Cardiac muscle cell (in vitro differentiated cells and primary cell): ENCODE measurements at regions not wholly inside any gene's neighbourhood (a gene's known extent, or its start where the extent isn't known, plus 50 kb on each side); places are given as distances from the start of the nearest gene placed in this dataset.

ENCODE experiments used
- DNase-seq, 2 donors: peaks; one replicate each; pipeline versions ENCODE4 v3.0.0 to v3.0.0-alpha.2; 2010 to 2017; ENCODE audit warnings: low read depth in 1 of 2, low spot score in 1 of 2
- H3K27ac ChIP-seq: fragments of 200-600 bp; sonication (generic); 2 replicates; pipeline ENCODE4 v1.5.1; 2016
- H3K27me3 ChIP-seq: fragments of 200-600 bp; sonication (generic); 2 replicates; pipeline ENCODE4 v1.6.0; 2016; ENCODE audit warnings: control low read depth
- H3K36me3 ChIP-seq: fragments of 200-600 bp; sonication (generic); 2 replicates; pipeline ENCODE4 v1.5.1; 2016; ENCODE audit warnings: control low read depth
- H3K4me1 ChIP-seq: fragments of 200-600 bp; sonication (generic); 2 replicates; pipeline ENCODE4 v1.8.1; 2017; ENCODE audit warnings: low read depth, mild to moderate bottlenecking, mixed run types
- H3K4me3 ChIP-seq: fragments of 200-600 bp; sonication (generic); 2 replicates; pipeline ENCODE4 v1.5.1; 2016; ENCODE audit warnings: mild to moderate bottlenecking
- H3K9me3 ChIP-seq: fragments of 200-600 bp; sonication (generic); 2 replicates; pipeline ENCODE4 v1.5.1; 2017; ENCODE audit warnings: low read depth, mild to moderate bottlenecking, control low read depth
- TF ChIP-seq, protein P1 (sequence below): IDR thresholded peaks from 2 replicates; pipeline ENCODE4 v1.5.1; 2012; ENCODE audit warnings: low read depth, mild to moderate bottlenecking, low read length

DNA sequence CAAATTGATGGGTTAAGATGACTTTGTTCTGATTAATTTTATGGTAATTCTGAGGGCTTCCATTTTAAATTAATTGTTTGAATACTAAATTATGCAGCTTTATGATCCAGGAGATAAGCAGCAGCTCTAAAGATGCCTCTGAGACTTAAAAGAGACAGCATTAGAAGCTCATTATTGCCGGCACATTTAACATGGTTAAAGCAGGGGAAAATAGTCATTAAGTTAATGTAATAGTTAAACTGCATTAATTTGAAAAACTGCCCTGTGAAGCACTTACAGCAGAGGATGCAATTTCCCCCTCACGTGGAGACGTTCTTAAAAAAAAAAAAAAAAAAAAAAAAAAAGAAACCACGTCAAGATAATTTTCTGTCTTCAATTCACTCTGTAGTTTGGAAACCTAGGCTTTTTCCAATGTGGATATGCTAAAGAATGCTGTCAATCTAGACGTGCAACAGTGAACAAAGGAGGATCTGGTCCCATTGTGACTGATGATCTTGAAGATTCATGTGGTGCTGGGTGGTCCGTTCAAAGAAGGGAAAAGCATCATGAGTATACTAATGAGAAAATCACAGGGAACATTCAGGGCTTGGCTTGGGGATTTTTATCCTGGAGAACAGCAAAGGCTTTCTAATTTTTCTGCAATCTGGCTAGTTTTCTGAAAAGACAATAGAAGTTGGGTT is 440.6 kb upstream of the HS3ST1 start:
- Histone ChIP-seq H3K9me3 (no peaks in the 10 kb centered on the region), H3K4me3 (no peak overlapping the region), H3K36me3 (no peaks in the 10 kb centered on the region), H3K27me3 (no peaks in the 10 kb centered on the region), H3K4me1 (peaks cover 22% of the 10 kb centered on the region), H3K27ac (no peak overlapping the region)
- DNase-seq, result no peak
- TF ChIP-seq, protein P1, sequence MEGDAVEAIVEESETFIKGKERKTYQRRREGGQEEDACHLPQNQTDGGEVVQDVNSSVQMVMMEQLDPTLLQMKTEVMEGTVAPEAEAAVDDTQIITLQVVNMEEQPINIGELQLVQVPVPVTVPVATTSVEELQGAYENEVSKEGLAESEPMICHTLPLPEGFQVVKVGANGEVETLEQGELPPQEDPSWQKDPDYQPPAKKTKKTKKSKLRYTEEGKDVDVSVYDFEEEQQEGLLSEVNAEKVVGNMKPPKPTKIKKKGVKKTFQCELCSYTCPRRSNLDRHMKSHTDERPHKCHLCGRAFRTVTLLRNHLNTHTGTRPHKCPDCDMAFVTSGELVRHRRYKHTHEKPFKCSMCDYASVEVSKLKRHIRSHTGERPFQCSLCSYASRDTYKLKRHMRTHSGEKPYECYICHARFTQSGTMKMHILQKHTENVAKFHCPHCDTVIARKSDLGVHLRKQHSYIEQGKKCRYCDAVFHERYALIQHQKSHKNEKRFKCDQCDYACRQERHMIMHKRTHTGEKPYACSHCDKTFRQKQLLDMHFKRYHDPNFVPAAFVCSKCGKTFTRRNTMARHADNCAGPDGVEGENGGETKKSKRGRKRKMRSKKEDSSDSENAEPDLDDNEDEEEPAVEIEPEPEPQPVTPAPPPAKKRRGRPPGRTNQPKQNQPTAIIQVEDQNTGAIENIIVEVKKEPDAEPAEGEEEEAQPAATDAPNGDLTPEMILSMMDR, result no peak

DNA sequence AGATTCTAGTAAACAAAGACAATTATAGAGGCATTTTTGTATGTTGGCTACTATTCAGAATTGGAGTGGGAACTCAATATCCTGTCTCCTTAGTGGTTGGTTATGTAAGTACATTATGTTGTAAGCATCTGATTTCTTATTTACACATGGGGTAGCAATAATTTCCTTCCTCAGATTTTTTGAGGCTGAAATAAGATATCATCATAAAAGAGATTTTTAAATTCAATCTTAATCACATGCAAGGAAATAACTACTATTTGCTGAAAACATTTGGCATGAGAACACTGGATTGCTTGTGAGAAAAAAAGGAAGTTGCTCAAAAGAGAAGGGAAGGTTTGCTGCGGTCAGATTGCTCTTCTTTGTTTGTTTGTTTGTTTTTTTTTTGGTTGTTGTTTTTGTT is 437.7 kb upstream of the HS3ST1 start:
- no peaks in the 10 kb centered on the region for H3K27me3 ChIP-seq
- H3K4me1 ChIP-seq, result peaks cover 22% of the 10 kb centered on the region
- TF ChIP-seq, protein P1, result no peak
- no peak overlapping the region for H3K27ac ChIP-seq
- H3K4me3 ChIP-seq, result no peak overlapping the region
- no peaks in the 10 kb centered on the region for H3K36me3 ChIP-seq
- no peak for DNase-seq
- H3K9me3 ChIP-seq, result no peaks in the 10 kb centered on the region

DNA sequence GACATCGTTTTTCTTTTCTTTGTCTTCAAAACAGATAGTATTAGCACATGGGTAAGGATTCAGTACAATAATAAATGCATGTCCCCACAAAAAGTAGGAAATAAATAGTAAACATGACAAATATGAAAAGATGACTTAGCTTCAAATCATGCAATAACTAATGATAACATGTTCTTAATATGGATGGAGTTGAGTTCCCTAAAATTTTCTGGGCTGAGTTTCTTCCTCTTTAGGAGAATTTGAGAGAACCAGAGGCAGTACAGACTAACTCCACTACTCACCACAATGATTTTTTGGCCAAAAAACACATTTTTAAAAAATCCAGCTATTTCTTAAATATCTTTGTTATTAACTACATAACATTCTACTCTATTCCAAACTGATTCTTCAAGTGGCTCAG is 432.3 kb upstream of the HS3ST1 start:
- no peak overlapping the region for H3K4me3 ChIP-seq
- no peaks in the 10 kb centered on the region for H3K9me3 ChIP-seq
- H3K27me3 ChIP-seq, result no peaks in the 10 kb centered on the region
- peaks cover 21% of the 10 kb centered on the region for H3K4me1 ChIP-seq
- no peak overlapping the region for H3K27ac ChIP-seq
- H3K36me3 ChIP-seq, result no peaks in the 10 kb centered on the region
- DNase-seq, result no peak
- TF ChIP-seq, protein P1, result no peak

DNA sequence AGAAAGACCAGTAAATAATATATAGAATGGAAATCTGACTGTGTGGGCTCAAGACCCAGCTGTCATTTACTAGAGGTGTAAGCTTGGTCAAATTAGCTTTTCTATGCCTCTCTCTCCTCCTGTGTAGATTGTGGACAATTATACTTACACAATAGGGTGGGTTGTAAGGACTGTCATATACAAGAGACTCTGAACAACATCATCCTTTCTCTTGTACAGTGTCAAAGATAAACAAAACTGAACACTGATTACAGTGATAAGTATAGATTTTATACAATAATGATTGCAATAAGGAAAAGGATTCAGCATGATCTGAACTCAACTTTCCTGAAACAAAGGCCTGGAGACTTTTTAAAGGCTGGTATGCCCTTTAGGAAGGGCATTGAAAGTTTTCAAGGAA is 429.2 kb upstream of the HS3ST1 start:
- TF ChIP-seq, protein P1, result no peak

DNA sequence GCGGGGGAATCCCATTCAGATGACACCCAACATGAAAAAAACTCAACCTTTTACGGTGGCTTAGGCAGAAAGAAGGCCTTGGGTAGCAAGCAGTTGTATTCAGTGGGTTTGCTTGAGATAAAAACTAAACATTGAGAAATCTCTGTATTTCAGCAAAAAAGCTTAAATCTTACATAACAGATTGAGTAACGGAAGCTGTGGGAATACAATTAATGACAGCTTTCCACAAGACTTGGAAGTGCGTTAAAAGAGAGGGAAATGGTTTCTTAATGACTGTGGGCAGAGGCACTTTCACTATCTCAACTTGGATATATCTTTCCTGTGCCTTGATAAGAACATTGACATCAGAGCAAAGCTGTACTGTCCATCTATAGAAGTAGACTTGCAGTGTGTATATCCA is 418.5 kb upstream of the HS3ST1 start:
- no peaks in the 10 kb centered on the region for H3K27me3 ChIP-seq
- no peak overlapping the region for H3K4me3 ChIP-seq
- H3K9me3 ChIP-seq, result no peaks in the 10 kb centered on the region
- TF ChIP-seq, protein P1, result no peak
- peaks cover 11% of the 10 kb centered on the region for H3K4me1 ChIP-seq
- no peak overlapping the region for H3K27ac ChIP-seq
- no peaks in the 10 kb centered on the region for H3K36me3 ChIP-seq
- DNase-seq, result peak in 1 of 2 donors; percentile 90

More for the DNA sequence above, 429.2 kb upstream of the HS3ST1 start:
- no peak for DNase-seq
- no peaks in the 10 kb centered on the region for H3K36me3 ChIP-seq
- H3K27me3 ChIP-seq, result no peaks in the 10 kb centered on the region
- H3K27ac ChIP-seq, result peak overlapping the region; percentile 27
- H3K4me1 ChIP-seq, result peaks cover 21% of the 10 kb centered on the region
- no peak overlapping the region for H3K4me3 ChIP-seq
- H3K9me3 ChIP-seq, result no peaks in the 10 kb centered on the region

DNA sequence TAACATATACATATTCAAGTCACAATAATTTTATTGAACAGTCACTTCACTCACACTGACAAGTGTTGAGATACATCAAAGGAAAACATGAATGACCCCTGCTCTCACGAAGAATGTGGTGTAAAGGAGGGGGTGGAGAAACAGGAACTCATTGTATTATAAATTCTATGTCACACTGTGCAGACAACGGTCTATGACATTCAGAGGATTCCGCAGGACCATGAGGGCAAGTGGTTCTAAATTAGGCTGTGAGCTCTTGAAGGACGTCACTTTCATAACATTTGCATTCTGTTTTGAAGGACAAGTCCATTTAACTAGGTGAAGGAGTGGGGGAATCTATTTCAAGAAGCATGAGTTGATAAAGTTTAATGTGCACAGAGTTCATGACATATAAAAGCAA is 415.2 kb upstream of the HS3ST1 start:
- H3K27ac ChIP-seq, result peak overlapping the region; percentile 25
- TF ChIP-seq, protein P1, result no peak
- DNase-seq, result peak in 1 of 2 donors; percentile 38
- H3K4me1 ChIP-seq, result peaks cover 11% of the 10 kb centered on the region
- H3K36me3 ChIP-seq, result no peaks in the 10 kb centered on the region
- H3K27me3 ChIP-seq, result no peaks in the 10 kb centered on the region
- H3K4me3 ChIP-seq, result no peak overlapping the region
- no peaks in the 10 kb centered on the region for H3K9me3 ChIP-seq
